OCI-LY3 (cell line): ENCODE measurements at regions not wholly inside any gene's neighbourhood (a gene's known extent, or its start where the extent isn't known, plus 50 kb on each side); places are given as distances from the start of the nearest gene placed in this dataset.

Experiments
- EZH2phosphoT487 ChIP-seq: fragments of 200-600 bp; shearing (Covaris generic); IDR thresholded peaks from 2 replicates; pipeline ENCODE4 v1.6.1; 2018; ENCODE audit warnings: antibody characterized with exemption, mixed run types, low read depth
- TF ChIP-seq, protein P1 (sequence below): fragments of 200-600, 300-600 bp; sonication (generic); IDR thresholded peaks from 2 replicates; pipeline ENCODE4 v1.5.1; 2014; ENCODE audit warnings: antibody characterized with exemption, low read length, low read depth

- TF ChIP-seq, protein P1, sequence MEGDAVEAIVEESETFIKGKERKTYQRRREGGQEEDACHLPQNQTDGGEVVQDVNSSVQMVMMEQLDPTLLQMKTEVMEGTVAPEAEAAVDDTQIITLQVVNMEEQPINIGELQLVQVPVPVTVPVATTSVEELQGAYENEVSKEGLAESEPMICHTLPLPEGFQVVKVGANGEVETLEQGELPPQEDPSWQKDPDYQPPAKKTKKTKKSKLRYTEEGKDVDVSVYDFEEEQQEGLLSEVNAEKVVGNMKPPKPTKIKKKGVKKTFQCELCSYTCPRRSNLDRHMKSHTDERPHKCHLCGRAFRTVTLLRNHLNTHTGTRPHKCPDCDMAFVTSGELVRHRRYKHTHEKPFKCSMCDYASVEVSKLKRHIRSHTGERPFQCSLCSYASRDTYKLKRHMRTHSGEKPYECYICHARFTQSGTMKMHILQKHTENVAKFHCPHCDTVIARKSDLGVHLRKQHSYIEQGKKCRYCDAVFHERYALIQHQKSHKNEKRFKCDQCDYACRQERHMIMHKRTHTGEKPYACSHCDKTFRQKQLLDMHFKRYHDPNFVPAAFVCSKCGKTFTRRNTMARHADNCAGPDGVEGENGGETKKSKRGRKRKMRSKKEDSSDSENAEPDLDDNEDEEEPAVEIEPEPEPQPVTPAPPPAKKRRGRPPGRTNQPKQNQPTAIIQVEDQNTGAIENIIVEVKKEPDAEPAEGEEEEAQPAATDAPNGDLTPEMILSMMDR = no peak
- TF ChIP-seq EZH2phosphoT487 = no peak
Observed at GRCh38 chr17:59493867-59494266, 71.5 kb upstream of the DHX40 start.
